AG09309 (cell line): ENCODE measurements at regions not wholly inside any gene's neighbourhood (a gene's known extent, or its start where the extent isn't known, plus 50 kb on each side); places are given as distances from the start of the nearest gene placed in this dataset.

Experiments used
- DNase-seq: peaks from one replicate; pipeline ENCODE4 v3.0.0-alpha.2; 2010; ENCODE audit warnings: low read depth
- H3K4me3 ChIP-seq: 2 replicates; pipeline ENCODE4 v1.5.1; 2011; ENCODE audit warnings: mild to moderate bottlenecking, low read depth, low read length, moderate library complexity; ENCODE audit not compliant: control insufficient read depth
- TF ChIP-seq, protein P1 (sequence below): IDR thresholded peaks from 2 replicates; pipeline ENCODE4 v1.5.1; 2011; ENCODE audit warnings: mild to moderate bottlenecking, low read depth, low read length, inconsistent platforms; ENCODE audit not compliant: insufficient read depth, control insufficient read depth; ENCODE audit errors: missing control alignments

GRCh38 chr5:36751886-36752285 is 124.7 kb upstream of the NIPBL start:
- no peak overlapping the region for H3K4me3 ChIP-seq
- no peak for DNase-seq
- TF ChIP-seq, protein P1, sequence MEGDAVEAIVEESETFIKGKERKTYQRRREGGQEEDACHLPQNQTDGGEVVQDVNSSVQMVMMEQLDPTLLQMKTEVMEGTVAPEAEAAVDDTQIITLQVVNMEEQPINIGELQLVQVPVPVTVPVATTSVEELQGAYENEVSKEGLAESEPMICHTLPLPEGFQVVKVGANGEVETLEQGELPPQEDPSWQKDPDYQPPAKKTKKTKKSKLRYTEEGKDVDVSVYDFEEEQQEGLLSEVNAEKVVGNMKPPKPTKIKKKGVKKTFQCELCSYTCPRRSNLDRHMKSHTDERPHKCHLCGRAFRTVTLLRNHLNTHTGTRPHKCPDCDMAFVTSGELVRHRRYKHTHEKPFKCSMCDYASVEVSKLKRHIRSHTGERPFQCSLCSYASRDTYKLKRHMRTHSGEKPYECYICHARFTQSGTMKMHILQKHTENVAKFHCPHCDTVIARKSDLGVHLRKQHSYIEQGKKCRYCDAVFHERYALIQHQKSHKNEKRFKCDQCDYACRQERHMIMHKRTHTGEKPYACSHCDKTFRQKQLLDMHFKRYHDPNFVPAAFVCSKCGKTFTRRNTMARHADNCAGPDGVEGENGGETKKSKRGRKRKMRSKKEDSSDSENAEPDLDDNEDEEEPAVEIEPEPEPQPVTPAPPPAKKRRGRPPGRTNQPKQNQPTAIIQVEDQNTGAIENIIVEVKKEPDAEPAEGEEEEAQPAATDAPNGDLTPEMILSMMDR = peak; percentile 3

DNA sequence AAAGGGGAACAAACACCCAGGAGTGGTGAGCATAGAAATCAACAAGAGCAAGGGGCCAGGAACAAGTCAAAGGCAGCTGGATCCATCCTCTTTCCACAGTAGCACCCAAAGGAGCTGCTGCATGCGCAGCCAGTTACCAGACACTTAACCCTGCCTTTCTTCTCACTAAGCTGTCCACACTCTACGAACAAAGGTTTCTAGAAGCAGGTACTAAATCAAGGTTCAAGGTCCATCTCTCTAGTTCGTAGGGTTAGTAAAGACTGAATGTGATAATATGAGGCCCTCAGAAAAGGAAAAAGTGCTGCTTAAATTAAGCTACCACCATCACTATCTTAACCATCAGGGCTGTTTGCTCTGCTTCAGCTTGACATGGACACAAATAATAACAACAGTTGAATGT is 121.2 kb upstream of the NIPBL start:
- no peak overlapping the region for H3K4me3 ChIP-seq
- TF ChIP-seq, protein P1 = no peak
- no peak for DNase-seq

- H3K4me3 ChIP-seq = no peak overlapping the region
- DNase-seq = no peak
- TF ChIP-seq, protein P1 = no peak
Observed at GRCh38 chr5:36755920-36756488, 120.6 kb upstream of the NIPBL start.

DNA sequence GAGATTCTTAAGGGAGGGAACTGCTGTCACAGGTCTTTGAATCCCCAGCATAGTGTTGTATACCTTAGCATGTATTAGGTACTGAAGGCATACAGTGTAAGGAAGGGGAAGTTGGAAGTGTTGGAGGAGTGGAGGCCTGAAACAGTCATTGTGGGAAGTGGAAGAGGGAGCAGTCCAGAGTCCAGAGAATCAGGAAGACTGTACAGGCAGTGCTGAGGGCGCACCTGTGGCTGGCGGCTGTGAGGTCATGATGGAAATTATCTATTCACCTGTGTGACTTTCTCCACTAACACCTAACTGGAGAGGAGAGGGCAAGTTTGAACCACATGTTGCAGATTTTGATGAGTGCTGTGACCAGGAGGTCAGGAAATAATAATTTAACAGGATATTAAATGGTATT is 119.7 kb upstream of the NIPBL start:
- no peak for DNase-seq
- H3K4me3 ChIP-seq = no peak overlapping the region
- TF ChIP-seq, protein P1 = no peak

DNA sequence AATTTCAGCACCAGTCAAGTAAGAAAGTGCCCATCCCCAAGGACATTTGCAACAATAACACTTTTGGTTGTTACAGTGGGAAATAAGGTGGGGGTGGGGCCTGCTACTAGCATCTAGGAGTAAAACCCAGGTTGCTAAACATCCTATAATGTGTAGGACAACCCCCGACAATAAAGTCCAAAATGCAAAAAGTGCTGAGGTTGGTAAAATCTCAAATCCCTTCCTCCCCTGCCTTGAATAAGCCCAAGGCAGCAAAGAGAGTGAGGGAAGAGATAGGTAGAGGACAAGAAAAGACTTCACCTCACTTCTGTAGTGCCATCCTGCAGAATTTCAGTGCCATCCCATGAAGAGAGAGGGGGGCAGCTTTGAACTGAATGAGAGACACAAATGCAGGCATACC is 117.5 kb upstream of the NIPBL start:
- TF ChIP-seq, protein P1 = no peak
- no peak overlapping the region for H3K4me3 ChIP-seq
- no peak for DNase-seq

DNA sequence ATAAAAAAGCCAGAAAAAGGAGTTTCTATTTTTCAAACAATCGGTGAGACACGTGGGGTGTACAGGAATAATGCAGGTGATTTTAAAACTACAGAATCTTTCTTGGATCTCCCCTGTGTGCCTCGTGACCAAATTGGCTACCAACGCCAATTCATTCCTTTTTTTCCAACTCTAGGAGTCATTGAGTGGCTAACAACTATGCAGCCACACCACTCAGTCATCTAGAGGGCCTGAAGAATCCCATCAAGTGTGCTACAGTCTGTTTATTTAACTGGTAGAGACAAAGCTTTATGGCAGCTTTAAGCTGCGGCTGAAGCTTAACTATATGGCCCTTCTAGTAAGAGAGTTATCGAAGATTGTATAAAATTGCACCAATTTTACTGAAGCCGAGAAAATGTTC is 113.1 kb upstream of the NIPBL start:
- no peak overlapping the region for H3K4me3 ChIP-seq
- no peak for DNase-seq
- TF ChIP-seq, protein P1 = no peak

- DNase-seq = no peak
- TF ChIP-seq, protein P1 = no peak
- no peak overlapping the region for H3K4me3 ChIP-seq
Observed at GRCh38 chr5:36765876-36766275, 110.7 kb upstream of the NIPBL start.
